GM11168 (cell line): ENCODE measurements at regions not wholly inside any gene's neighbourhood (a gene's known extent, or its start where the extent isn't known, plus 50 kb on each side); places are given as distances from the start of the nearest gene placed in this dataset.

ENCODE experiments used
- in situ Hi-C: fragments of 300-500 bp; cut with MboI; formaldehyde crosslinking; loops from one replicate; pipeline ENCODE4 v1.12.0; 2022; ENCODE audit warnings: low sequenced_read_pairs; ENCODE audit not compliant: unreplicated experiment

DNA sequence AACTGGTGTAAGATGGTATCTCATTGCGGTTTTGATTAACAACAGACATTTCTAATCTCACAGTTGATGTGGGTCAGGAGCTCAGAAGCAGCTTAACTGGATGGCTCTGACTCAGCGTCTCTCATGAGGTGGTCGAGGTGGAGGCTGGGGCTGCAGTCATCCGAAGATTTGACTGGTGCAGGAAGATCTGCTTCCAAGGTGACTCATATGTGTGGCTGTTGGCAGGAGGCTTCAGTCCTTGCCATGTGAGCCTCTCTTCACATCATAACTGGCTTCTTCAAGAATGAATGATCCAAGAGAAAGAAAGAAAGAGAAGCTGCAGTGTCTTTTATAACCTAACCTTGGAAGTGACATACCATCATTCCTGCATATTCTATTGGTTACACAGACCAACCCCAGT is 376.1 kb downstream of the SEC14L1 start:
- in situ Hi-C loops: no loop called here

GRCh38 chr17:77521076-77521475 is 380.3 kb downstream of the SEC14L1 start:
- in situ Hi-C loops: no loop called here

- in situ Hi-C loops: no loop called here
These were observed 382.8 kb downstream of the SEC14L1 start for GRCh38 chr17:77523540-77523939.

- in situ Hi-C loops: no loop called here
These were observed 385.5 kb downstream of the SEC14L1 start for GRCh38 chr17:77526259-77526711.

GRCh38 chr17:77526728-77527350 is 386.1 kb downstream of the SEC14L1 start:
- in situ Hi-C loops: no loop called here

- in situ Hi-C loops: no loop called here
These were observed 386.6 kb downstream of the SEC14L1 start for GRCh38 chr17:77527409-77527808.

DNA sequence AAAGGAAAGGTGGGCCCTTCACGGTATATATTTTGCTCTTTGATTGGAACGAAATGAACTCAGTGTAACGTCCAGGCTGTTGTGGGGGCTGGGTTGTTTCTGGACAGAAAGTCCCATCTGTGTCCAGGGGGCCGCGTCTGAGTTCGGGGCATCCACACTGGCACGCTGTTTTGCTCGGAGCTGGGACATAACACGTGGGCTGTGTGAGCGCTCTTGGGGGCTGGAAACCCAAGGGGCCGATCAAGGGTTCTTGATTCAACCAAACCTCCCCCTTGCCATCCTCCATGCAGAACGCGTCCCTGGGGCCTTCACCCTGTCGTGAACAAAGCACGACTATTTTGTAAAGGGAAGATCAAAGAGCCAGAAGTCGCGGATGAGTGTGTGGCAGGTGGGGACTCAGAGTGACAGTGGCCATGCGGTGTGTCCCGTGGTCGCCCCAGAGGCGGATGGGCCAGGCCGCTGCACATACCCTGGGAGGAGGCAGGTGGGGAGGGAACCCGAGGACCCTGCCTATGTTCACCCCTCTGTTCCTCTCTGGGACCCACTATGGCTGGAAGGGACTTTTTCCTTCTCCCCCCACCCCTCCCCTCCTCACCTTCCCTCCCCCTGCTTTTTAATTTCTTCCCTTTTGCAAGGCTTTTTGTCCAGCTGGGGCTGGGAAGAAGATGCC is 387.2 kb downstream of the SEC14L1 start:
- in situ Hi-C loops: no loop called here

DNA sequence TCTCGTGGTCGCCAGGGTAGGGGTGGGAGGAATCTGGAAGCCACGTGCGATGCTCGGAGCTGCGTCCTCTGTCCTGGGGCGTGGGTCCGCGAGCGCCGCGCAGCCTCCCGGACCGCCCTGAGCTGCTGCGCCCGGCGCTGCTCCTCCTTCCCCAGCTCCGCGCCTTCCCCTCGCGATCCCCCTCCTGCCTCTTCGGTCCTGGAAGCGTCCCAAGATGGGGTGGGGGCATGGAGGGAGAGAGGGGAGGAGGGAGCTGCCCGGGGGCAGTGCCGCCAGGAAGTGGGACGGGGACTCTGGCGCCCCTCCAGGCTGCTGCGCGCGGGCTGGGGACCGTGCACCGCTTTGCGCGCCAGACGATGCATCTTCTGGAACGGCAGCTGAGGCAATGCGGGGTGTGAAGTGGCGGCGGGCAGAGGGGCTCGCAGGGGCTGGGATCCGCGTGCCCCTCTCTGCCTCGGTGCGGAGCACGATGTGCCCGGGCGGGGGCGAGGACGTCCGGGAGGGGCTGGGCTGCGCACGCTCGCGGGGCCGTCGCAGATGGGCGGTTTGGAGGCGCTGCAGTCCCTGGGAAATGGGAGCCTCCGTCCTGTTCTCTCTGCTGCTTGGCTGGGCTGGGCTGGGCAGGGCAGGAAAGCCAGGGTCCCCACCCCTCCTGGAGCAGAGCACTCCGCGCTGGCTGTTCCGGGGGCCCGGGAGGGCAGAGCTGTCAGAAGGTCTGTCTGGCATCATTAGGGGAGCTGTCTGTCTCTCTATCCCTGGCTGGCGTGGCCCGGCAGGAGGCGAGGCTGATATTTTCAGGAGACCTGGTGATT is 388.0 kb downstream of the SEC14L1 start:
- in situ Hi-C loops: no loop called here

GRCh38 chr17:77529328-77529650 is 388.5 kb downstream of the SEC14L1 start:
- in situ Hi-C loops: no loop called here

- in situ Hi-C loops: loop anchor here (10.0 kb wide), 1 partner anchor 484 kb away; no protein-coding TSS in a partner anchor
These were observed 389.8 kb downstream of the SEC14L1 start for GRCh38 chr17:77530591-77530990.

DNA sequence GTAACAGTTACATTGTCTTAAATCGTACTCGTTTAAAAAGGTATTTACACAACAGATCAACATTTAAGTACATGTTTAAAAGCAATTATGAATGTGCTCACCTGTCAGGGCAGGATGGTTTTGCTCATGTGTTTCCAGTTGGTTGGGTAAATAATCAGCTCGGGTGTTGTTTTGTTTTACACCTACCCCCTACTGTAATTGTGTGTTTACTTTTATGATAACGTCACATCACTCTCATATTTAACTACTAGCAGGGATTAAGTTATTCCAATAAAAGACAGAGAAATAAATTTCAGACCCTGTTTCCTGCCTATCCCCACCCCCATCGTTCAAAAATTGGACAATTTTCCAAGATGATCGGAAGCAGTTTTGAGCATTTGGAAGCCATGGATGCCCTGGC is 390.2 kb downstream of the SEC14L1 start:
- in situ Hi-C loops: loop anchor here (10.0 kb wide), 1 partner anchor 484 kb away; no protein-coding TSS in a partner anchor

- in situ Hi-C loops: loop anchor here (10.0 kb wide), 1 partner anchor 483 kb away; no protein-coding TSS in a partner anchor
These were observed 390.9 kb downstream of the SEC14L1 start for GRCh38 chr17:77531641-77532040.

- in situ Hi-C loops: loop anchor here (10.0 kb wide), 1 partner anchor 481 kb away; no protein-coding TSS in a partner anchor
These were observed 392.9 kb downstream of the SEC14L1 start for GRCh38 chr17:77533697-77534096.

DNA sequence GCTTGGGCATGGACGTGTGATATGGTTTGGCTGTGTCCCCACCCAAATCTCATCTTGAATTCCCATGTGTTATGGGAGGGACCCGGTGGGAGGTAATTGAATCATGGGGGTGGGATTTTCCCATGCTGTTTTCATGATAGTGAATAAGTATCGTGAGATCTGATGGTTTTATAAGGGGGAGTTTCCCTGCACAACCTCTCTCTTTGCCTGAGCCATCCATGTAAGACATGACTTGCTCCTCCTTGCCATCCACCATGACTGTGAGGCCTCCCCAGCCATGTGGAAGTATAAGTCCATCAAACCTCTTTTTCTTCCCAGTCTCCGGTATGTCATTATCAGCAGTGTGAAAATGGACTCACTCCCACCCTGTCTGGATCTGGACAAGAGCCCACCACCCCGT is 393.4 kb downstream of the SEC14L1 start:
- in situ Hi-C loops: loop anchor here (10.0 kb wide), 1 partner anchor 481 kb away; no protein-coding TSS in a partner anchor

GRCh38 chr17:77535435-77535834 is 394.7 kb downstream of the SEC14L1 start:
- in situ Hi-C loops: loop anchor here (10.0 kb wide), 1 partner anchor 479 kb away; no protein-coding TSS in a partner anchor

DNA sequence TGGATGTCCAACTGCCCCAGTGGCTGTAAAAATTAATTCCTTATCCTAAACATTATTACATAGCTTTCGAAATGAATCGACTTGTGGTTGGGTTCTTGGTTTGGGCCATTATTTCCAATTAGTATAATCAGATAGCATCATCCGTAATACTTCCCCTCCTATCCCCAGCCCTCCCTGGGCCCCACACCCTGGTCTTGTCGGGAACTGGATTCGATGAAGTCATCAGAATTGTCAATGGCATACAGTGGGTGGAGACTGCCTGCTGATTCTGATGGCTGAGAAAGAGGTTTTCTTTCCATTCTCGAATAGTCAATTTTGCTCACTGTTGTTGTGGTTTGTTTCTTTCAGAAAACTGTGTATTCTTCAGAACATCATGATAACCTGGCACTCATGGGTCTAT is 395.1 kb downstream of the SEC14L1 start:
- in situ Hi-C loops: loop anchor here (10.0 kb wide), 1 partner anchor 479 kb away; no protein-coding TSS in a partner anchor

- in situ Hi-C loops: loop anchor here (10.0 kb wide), 1 partner anchor 477 kb away; no protein-coding TSS in a partner anchor
These were observed 396.8 kb downstream of the SEC14L1 start for GRCh38 chr17:77537566-77537965.

DNA sequence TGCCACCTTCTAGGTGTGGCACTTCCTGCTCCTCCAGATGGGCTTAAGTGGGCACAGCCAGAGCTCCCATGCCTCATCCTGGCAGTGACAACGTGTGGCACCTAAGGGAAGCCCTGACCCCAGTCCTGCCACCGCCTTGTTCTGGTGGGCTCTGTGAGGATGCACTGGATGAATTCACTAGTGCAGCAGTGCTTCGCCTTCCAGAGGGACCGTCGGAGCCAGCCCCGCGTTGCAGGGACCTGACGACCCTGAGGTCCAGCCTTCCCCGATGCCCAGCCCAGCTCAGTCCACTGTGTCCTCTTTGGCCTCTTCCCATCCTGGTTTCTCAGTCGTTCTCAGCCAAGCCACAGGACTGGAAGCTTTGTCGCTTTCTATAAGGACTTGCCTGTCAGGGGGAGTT is 399.8 kb downstream of the SEC14L1 start:
- in situ Hi-C loops: no loop called here

- in situ Hi-C loops: no loop called here
These were observed 400.2 kb downstream of the SEC14L1 start for GRCh38 chr17:77540975-77541374.

GRCh38 chr17:77542011-77542410 is 401.2 kb downstream of the SEC14L1 start:
- in situ Hi-C loops: no loop called here
